ENCODE measurements at regions not wholly inside any gene's neighbourhood (a gene's known extent, or its start where the extent isn't known, plus 50 kb on each side); places are given as distances from the start of the nearest gene placed in this dataset.

DNA sequence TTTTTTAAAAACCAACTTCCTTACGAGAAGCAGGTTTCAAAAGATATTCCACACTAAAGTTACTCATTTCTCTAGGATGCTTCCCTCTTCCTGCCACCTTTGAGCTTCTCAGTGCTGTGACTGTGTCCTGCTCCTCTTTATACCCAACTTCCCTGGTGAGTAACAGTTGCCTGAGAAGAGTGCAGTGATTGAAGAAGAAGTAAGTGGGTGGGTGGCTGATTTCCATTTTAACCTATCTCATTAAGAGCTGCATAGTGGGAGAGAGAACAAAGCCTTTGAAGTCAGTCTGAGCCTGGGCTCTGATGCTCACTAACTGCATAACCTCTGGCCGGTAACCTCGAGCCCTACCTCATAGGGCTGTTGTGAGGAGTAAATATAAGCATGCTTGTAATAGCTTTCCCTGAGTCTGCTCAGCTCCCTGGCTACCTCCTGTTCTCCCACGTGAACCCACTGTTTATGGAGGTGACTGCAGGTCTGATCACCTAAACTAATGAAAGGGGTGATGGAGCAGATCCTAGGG, 977.3 kb downstream of the UQCRFS1 start:
- no peak overlapping the region for H3K27ac Mint-ChIP-seq
- H3K36me3 Mint-ChIP-seq (ENCODE audit: low read depth), result no peaks in the 10 kb centered on the region
- no peak overlapping the region for H3K4me3 Mint-ChIP-seq
- peaks cover 2% of the 10 kb centered on the region for H3K4me1 Mint-ChIP-seq (ENCODE audit: low read depth)
- H3K9me3 Mint-ChIP-seq, result no peaks in the 10 kb centered on the region
- H3K27me3 Mint-ChIP-seq (ENCODE audit: low read depth), result no peaks in the 10 kb centered on the region

- no peak overlapping the region for H3K4me3 Mint-ChIP-seq
- no peaks in the 10 kb centered on the region for H3K27me3 Mint-ChIP-seq (ENCODE audit: low read depth)
- H3K4me1 Mint-ChIP-seq (ENCODE audit: low read depth), result peaks cover 2% of the 10 kb centered on the region
- no peak overlapping the region for H3K27ac Mint-ChIP-seq
- H3K9me3 Mint-ChIP-seq, result no peaks in the 10 kb centered on the region
- no peaks in the 10 kb centered on the region for H3K36me3 Mint-ChIP-seq (ENCODE audit: low read depth)
Measured at GRCh38 chr19:28234637-28235036, 978.3 kb downstream of the UQCRFS1 start.

- H3K4me1 Mint-ChIP-seq (ENCODE audit: low read depth), result no peaks in the 10 kb centered on the region
- no peak overlapping the region for H3K27ac Mint-ChIP-seq
- no peaks in the 10 kb centered on the region for H3K36me3 Mint-ChIP-seq (ENCODE audit: low read depth)
- H3K9me3 Mint-ChIP-seq, result no peaks in the 10 kb centered on the region
- no peak overlapping the region for H3K4me3 Mint-ChIP-seq
- no peaks in the 10 kb centered on the region for H3K27me3 Mint-ChIP-seq (ENCODE audit: low read depth)
Measured at GRCh38 chr19:28228854-28229253, 984.1 kb downstream of the UQCRFS1 start.

DNA sequence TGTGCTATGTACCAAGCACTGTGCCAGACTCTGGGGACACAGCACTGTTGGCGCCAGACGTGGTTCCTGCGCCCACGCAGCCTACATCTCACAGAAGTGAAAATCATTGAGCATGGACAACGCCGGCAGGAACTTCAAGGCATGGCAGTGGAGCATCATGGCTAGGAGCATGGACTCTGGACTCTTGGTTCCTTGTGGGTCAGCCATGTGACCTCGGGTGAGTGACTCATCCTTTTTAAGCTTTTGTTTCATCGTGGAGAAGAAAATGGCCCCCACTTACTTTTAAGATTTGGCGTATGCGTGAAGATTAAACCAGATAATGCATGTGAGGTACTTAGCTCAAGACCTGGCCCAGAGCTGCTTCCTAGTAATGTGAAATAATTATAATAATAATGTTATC, 988.5 kb downstream of the UQCRFS1 start:
- no peaks in the 10 kb centered on the region for H3K36me3 Mint-ChIP-seq (ENCODE audit: low read depth)
- H3K27ac Mint-ChIP-seq, result no peak overlapping the region
- no peaks in the 10 kb centered on the region for H3K4me1 Mint-ChIP-seq (ENCODE audit: low read depth)
- no peak overlapping the region for H3K4me3 Mint-ChIP-seq
- H3K9me3 Mint-ChIP-seq, result no peaks in the 10 kb centered on the region
- H3K27me3 Mint-ChIP-seq (ENCODE audit: low read depth), result no peaks in the 10 kb centered on the region

GRCh38 chr19:28221736-28222135, 991.2 kb downstream of the UQCRFS1 start:
- Mint-ChIP-seq H3K27ac (no peak overlapping the region), H3K27me3 (ENCODE audit: low read depth) (no peaks in the 10 kb centered on the region), H3K9me3 (no peaks in the 10 kb centered on the region), H3K4me3 (no peak overlapping the region), H3K36me3 (ENCODE audit: low read depth) (no peaks in the 10 kb centered on the region), H3K4me1 (ENCODE audit: low read depth) (no peaks in the 10 kb centered on the region)

GRCh38 chr19:28218728-28219127, 994.2 kb downstream of the UQCRFS1 start:
- Mint-ChIP-seq H3K27me3 (ENCODE audit: low read depth) (no peaks in the 10 kb centered on the region), H3K36me3 (ENCODE audit: low read depth) (no peaks in the 10 kb centered on the region)

GRCh38 chr19:28217022-28217421, 995.9 kb downstream of the UQCRFS1 start:
- no peaks in the 10 kb centered on the region for H3K36me3 Mint-ChIP-seq (ENCODE audit: low read depth)
- no peaks in the 10 kb centered on the region for H3K4me1 Mint-ChIP-seq (ENCODE audit: low read depth)
- H3K9me3 Mint-ChIP-seq, result no peaks in the 10 kb centered on the region
- H3K4me3 Mint-ChIP-seq, result no peak overlapping the region
- no peaks in the 10 kb centered on the region for H3K27me3 Mint-ChIP-seq (ENCODE audit: low read depth)
- no peak overlapping the region for H3K27ac Mint-ChIP-seq

More at GRCh38 chr19:28218728-28219127, 994.2 kb downstream of the UQCRFS1 start:
- Mint-ChIP-seq H3K4me3 (no peak overlapping the region), H3K9me3 (no peaks in the 10 kb centered on the region), H3K27ac (no peak overlapping the region), H3K4me1 (ENCODE audit: low read depth) (no peaks in the 10 kb centered on the region)

DNA sequence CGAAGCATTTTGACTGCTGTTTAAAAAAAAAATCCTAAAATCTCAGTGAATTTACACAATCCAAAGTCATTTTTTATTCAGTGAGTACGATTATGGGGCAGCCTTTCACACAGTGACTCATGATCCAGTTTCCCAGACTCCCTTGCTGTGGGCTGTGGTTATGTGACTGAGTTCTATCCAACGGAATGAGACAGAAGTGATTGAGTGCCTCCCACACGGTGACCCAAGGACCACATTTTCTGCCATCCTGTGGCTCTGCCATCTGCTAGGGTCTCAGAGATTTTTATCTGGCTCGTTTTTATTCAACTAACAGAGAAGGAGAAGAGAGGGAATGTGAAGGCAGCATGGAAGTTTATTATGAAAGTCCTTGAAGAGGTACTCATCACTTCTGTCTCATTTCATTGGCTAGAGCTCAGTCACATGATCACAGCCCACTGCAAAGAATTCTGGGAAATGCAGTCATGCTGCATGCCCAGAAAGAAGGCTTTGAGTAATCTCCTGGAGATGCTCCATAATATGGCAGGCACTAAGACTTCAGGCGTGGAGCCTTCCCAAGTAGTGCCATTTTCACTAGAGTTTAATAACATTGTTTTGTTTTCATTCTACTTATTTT, 999.4 kb downstream of the UQCRFS1 start:
- H3K4me3 Mint-ChIP-seq, result no peak overlapping the region
- H3K36me3 Mint-ChIP-seq (ENCODE audit: low read depth), result no peaks in the 10 kb centered on the region
- H3K27ac Mint-ChIP-seq, result no peak overlapping the region
- H3K27me3 Mint-ChIP-seq (ENCODE audit: low read depth), result peaks cover 4% of the 10 kb centered on the region
- no peaks in the 10 kb centered on the region for H3K9me3 Mint-ChIP-seq
- H3K4me1 Mint-ChIP-seq (ENCODE audit: low read depth), result no peaks in the 10 kb centered on the region

DNA sequence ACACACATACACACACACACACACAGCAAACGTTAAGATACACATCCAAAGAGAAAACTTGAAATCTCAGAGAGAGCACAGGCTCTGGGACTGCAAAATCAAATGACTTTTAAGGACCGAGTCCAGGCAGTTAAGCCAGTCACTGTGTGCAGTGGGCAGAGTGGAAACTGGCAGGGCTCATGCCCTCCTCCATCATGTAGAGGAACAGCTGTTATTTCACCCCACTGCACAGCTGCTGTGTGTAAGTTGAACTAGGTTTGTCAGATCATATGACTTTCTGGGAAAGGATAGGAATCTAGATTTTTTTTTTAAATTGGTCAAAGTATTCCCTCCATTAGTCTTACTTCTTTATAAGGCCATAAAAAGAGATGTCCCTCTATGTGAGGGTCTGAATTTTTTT, 1002.1 kb downstream of the UQCRFS1 start:
- Mint-ChIP-seq H3K4me1 (ENCODE audit: low read depth) (no peaks in the 10 kb centered on the region), H3K4me3 (no peak overlapping the region), H3K27ac (no peak overlapping the region), H3K9me3 (peaks cover 3% of the 10 kb centered on the region), H3K36me3 (ENCODE audit: low read depth) (no peaks in the 10 kb centered on the region), H3K27me3 (ENCODE audit: low read depth) (peaks cover 4% of the 10 kb centered on the region)

DNA sequence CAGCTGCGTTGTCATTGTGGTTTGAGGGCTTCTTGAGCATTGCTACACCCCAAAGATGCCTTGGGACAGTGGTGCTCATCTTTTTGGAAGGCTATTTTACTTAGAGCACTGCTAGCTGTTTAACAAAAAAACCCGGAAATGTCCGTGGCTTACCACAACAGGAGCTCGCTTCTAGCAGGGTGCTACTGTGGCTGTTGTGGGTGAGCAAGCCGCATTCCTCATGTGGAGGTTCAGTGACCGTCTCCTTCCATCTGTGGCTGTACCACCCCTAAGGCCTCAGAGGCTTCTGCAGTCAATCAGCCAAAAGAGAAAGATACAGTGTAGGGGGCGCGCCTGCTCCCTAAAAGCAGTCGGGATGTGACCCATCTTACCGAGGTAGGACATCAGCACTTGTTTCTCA, 1004.2 kb downstream of the UQCRFS1 start:
- Mint-ChIP-seq H3K4me3 (no peak overlapping the region), H3K9me3 (peaks cover 3% of the 10 kb centered on the region), H3K27ac (no peak overlapping the region), H3K36me3 (ENCODE audit: low read depth) (no peaks in the 10 kb centered on the region), H3K4me1 (ENCODE audit: low read depth) (no peaks in the 10 kb centered on the region), H3K27me3 (ENCODE audit: low read depth) (peaks cover 4% of the 10 kb centered on the region)

DNA sequence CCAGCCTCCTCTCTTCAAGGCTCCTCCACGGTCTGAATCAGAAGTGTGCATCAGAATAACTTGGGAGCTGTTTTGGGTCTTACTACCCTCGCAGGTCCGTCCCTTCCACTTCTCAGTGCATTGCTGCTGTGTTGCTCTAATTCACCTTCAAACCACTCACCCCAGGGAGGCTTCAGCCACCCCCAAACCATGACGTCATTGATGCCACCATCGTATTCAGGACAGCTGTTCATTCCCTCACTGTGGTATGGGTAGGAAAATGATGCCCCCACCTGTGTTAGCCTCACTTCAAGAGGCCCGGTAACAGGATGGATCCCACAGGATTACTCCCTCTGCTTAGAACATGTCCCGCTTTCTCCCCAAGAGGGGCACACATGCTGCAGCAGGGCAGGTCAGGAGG, 1005.7 kb downstream of the UQCRFS1 start:
- Mint-ChIP-seq H3K27me3 (ENCODE audit: low read depth) (peaks cover 4% of the 10 kb centered on the region), H3K9me3 (peaks cover 5% of the 10 kb centered on the region), H3K4me3 (no peak overlapping the region), H3K27ac (no peak overlapping the region), H3K36me3 (ENCODE audit: low read depth) (no peaks in the 10 kb centered on the region), H3K4me1 (ENCODE audit: low read depth) (no peaks in the 10 kb centered on the region)

GRCh38 chr19:28201462-28201943, 1011.4 kb downstream of the UQCRFS1 start:
- Mint-ChIP-seq H3K9me3 (peaks cover 10% of the 10 kb centered on the region), H3K27ac (no peak overlapping the region), H3K36me3 (ENCODE audit: low read depth) (no peaks in the 10 kb centered on the region), H3K4me3 (no peak overlapping the region), H3K27me3 (ENCODE audit: low read depth) (no peaks in the 10 kb centered on the region), H3K4me1 (ENCODE audit: low read depth) (no peaks in the 10 kb centered on the region)

GRCh38 chr19:28199323-28199722, 1013.6 kb downstream of the UQCRFS1 start:
- Mint-ChIP-seq H3K27me3 (ENCODE audit: low read depth) (no peaks in the 10 kb centered on the region), H3K9me3 (peaks cover 9% of the 10 kb centered on the region), H3K4me1 (ENCODE audit: low read depth) (no peaks in the 10 kb centered on the region), H3K36me3 (ENCODE audit: low read depth) (no peaks in the 10 kb centered on the region), H3K27ac (no peak overlapping the region), H3K4me3 (no peak overlapping the region)

GRCh38 chr19:28196961-28197360, 1016.0 kb downstream of the UQCRFS1 start:
- Mint-ChIP-seq H3K4me1 (ENCODE audit: low read depth) (no peaks in the 10 kb centered on the region), H3K27ac (no peak overlapping the region), H3K9me3 (peaks cover 13% of the 10 kb centered on the region), H3K27me3 (ENCODE audit: low read depth) (no peaks in the 10 kb centered on the region), H3K4me3 (no peak overlapping the region), H3K36me3 (ENCODE audit: low read depth) (no peaks in the 10 kb centered on the region)

DNA sequence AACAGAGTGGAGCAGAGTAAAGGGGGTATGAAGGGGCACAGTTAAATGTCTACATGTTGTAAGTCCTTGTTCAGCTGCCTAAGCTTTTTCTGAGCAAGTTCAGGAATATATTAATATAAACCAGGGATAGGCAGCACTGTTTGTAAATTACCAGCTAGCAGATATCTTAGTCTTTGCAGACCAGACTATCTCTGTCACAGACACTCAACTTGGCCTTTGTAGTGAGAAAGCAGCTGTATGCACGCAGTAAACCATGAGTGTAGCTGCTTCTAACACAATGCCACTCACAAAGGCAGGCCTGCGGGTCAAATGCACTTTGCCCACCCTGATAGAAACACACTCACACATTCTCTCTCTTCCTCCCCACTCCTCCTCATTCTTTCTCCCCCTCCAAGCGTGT, 1016.9 kb downstream of the UQCRFS1 start:
- Mint-ChIP-seq H3K4me3 (no peak overlapping the region), H3K27me3 (ENCODE audit: low read depth) (no peaks in the 10 kb centered on the region), H3K27ac (no peak overlapping the region), H3K9me3 (peaks cover 13% of the 10 kb centered on the region), H3K36me3 (ENCODE audit: low read depth) (no peaks in the 10 kb centered on the region), H3K4me1 (ENCODE audit: low read depth) (no peaks in the 10 kb centered on the region)

DNA sequence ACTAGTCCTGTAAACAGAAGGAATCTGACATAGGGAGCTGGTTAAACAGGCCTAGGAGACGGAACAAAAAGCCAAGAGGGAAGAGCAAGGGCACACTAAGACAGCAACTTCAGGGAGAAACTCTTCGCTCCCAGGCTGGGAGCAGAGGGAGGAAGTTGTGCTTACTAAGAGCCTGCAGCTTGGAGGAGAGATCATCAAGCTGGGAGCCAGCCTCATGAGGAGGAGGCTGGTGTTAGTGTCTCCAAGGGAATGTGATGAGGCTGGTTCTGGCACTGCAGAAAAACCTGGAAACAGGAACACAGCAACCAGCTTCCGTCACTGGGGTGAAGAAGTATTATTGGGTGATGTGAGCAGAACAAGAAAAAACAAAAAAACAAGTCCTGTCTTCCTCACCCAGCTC, 1027.3 kb downstream of the UQCRFS1 start:
- H3K36me3 Mint-ChIP-seq (ENCODE audit: low read depth), result no peaks in the 10 kb centered on the region
- H3K27me3 Mint-ChIP-seq (ENCODE audit: low read depth), result no peaks in the 10 kb centered on the region
- H3K9me3 Mint-ChIP-seq, result peaks cover 5% of the 10 kb centered on the region
- no peak overlapping the region for H3K27ac Mint-ChIP-seq
- no peaks in the 10 kb centered on the region for H3K4me1 Mint-ChIP-seq (ENCODE audit: low read depth)
- H3K4me3 Mint-ChIP-seq, result no peak overlapping the region
